GM12874 (cell line): ENCODE measurements at regions not wholly inside any gene's neighbourhood (a gene's known extent, or its start where the extent isn't known, plus 50 kb on each side); places are given as distances from the start of the nearest gene placed in this dataset.

Experiments
- TF ChIP-seq, protein P1 (sequence below): IDR thresholded peaks from 2 replicates; pipeline ENCODE4 v1.5.1; 2011; ENCODE audit warnings: low read depth, mild to moderate bottlenecking, control low read depth, low read length, moderate library complexity; ENCODE audit not compliant: insufficient read depth

GRCh38 chr4:136829280-136829679, 703.0 kb downstream of the PCDH18 start:
- TF ChIP-seq, protein P1, sequence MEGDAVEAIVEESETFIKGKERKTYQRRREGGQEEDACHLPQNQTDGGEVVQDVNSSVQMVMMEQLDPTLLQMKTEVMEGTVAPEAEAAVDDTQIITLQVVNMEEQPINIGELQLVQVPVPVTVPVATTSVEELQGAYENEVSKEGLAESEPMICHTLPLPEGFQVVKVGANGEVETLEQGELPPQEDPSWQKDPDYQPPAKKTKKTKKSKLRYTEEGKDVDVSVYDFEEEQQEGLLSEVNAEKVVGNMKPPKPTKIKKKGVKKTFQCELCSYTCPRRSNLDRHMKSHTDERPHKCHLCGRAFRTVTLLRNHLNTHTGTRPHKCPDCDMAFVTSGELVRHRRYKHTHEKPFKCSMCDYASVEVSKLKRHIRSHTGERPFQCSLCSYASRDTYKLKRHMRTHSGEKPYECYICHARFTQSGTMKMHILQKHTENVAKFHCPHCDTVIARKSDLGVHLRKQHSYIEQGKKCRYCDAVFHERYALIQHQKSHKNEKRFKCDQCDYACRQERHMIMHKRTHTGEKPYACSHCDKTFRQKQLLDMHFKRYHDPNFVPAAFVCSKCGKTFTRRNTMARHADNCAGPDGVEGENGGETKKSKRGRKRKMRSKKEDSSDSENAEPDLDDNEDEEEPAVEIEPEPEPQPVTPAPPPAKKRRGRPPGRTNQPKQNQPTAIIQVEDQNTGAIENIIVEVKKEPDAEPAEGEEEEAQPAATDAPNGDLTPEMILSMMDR, result no peak

GRCh38 chr4:136823020-136823419, 709.3 kb downstream of the PCDH18 start:
- TF ChIP-seq, protein P1, result no peak

- TF ChIP-seq, protein P1, result no peak
Observed at GRCh38 chr4:136818811-136819330, 713.4 kb downstream of the PCDH18 start.

DNA sequence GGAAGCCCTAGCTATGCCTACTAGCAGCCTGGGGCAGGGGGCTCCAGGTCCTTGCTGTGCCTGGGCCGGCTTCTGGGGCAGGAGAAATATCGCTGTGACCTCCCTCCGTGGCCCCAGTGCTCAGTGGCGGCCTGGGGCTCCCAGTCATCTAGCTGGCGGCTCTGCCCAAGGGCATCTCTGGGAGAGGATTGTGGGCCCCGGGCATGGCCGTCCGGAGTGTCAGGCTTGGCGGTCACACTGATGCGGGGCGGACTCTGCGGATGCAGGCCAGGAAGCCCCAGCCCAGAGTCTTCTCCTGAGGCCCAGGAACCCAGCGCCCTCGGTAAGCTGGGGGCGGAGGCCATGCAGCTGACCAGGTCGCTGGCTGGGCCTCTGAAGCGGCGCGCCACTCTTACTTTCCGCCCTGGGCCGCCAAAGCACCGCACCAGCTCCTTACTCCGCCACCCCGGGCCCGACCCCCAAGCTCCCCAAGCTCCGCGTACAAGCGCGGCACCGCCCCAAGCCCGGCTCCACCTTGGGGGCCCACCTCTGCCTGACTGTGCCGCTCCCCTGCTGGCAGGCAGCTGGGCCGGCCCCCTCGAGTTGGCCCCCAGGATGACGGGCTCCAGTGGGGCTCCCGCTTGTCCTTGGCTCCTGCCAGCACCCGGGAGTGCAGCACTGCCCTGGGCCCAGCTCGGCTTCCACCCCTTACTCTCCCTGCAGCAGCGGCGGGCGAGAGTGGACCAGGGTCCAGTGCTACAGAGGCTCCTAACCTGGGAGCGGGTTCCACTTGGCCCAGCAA, 720.0 kb downstream of the PCDH18 start:
- TF ChIP-seq, protein P1, result no peak

DNA sequence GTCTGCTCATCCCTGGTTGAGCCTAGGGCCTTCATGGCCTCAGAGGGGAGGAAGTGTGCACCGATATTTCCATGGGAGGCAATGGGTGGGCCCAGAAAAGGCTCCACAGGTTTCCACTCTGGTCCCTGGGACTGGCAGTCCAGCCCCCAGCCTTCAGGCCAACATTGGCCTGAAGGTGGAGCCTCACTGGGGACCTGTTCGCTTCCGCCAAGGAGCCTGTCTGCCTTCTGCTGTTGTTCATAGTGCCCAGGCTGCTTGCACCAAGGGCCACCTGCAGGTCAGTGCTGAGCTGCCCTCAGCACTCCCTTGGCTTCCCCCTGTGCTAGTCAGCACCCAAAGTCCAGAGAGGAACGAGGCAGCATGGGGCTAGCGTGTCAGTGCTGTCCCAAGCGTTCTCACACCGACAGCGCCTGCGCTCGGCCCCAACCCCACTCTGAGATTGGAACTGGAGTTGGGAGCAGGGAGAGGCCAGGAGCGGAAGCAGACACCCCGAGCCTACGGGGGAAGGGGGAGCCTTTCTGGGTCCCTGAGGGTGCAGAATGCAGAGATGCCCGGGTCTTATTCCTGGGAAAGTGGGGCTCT, 720.7 kb downstream of the PCDH18 start:
- TF ChIP-seq, protein P1, result no peak

- TF ChIP-seq, protein P1, result no peak
Observed at GRCh38 chr4:136810626-136811025, 721.7 kb downstream of the PCDH18 start.

- TF ChIP-seq, protein P1, result no peak
Observed at GRCh38 chr4:136806844-136807243, 725.5 kb downstream of the PCDH18 start.
